Natural killer cell (primary cell): ENCODE measurements at regions not wholly inside any gene's neighbourhood (a gene's known extent, or its start where the extent isn't known, plus 50 kb on each side); places are given as distances from the start of the nearest gene placed in this dataset.

ENCODE experiments used
- ATAC-seq, 3 donors: fragments of 150-1000 bp in 2 of 3; fragments of 200-7000 bp in 1 of 3; cut with Tn5 transposase; 1 replicate in 1 of 3; 2 replicates in 2 of 3; pipeline ENCODE4 v1.10.0; 2021; ENCODE audit warnings: mild to moderate bottlenecking in 2 of 3, moderate library complexity in 2 of 3
- DNase-seq, 2 donors: peaks; one replicate each; pipeline versions ENCODE4 v3.0.0 to v3.0.0-alpha.2; 2013 to 2021; ENCODE audit warnings: mixed read lengths in 1 of 2
- H3K27ac ChIP-seq: one replicate; pipeline ENCODE4 v1.5.1; 2013; ENCODE audit warnings: mild to moderate bottlenecking, low read length
- H3K27me3 ChIP-seq: one replicate; pipeline ENCODE4 v1.6.1; 2013; ENCODE audit warnings: low read length; ENCODE audit not compliant: control insufficient read depth, insufficient read depth
- H3K36me3 ChIP-seq: one replicate; pipeline ENCODE4 v1.6.1; 2013; ENCODE audit warnings: low read length; ENCODE audit not compliant: control insufficient read depth, insufficient read depth
- H3K4me1 ChIP-seq: one replicate; pipeline ENCODE4 v1.6.1; 2013; ENCODE audit warnings: low read length; ENCODE audit not compliant: control insufficient read depth, insufficient read depth
- H3K4me3 ChIP-seq: one replicate; pipeline ENCODE4 v1.5.1; 2013; ENCODE audit warnings: low read length
- H3K9me3 ChIP-seq: one replicate; pipeline ENCODE4 v1.6.1; 2013; ENCODE audit warnings: low read length; ENCODE audit not compliant: control insufficient read depth, insufficient read depth
- H3K27ac Mint-ChIP-seq, 2 donors: one replicate each; pipeline ENCODE4 v1.8.0; 2022; ENCODE audit warnings: mild to moderate bottlenecking in 2 of 2, mixed read lengths in 2 of 2, moderate library complexity in 1 of 2
- H3K27me3 Mint-ChIP-seq, 2 donors: one replicate each; pipeline ENCODE4 v1.8.0; 2022; ENCODE audit warnings: low read depth in 2 of 2, mixed read lengths in 2 of 2
- H3K36me3 Mint-ChIP-seq: one replicate; pipeline ENCODE4 v1.8.0; 2022; ENCODE audit warnings: mixed read lengths
- H3K4me1 Mint-ChIP-seq, 2 donors: one replicate each; pipeline ENCODE4 v1.8.0; 2022; ENCODE audit warnings: mixed read lengths in 2 of 2
- H3K4me3 Mint-ChIP-seq: one replicate; pipeline ENCODE4 v1.8.0; 2022; ENCODE audit warnings: mild to moderate bottlenecking, moderate library complexity, mixed read lengths
- H3K9me3 Mint-ChIP-seq, 2 donors: one replicate each; pipeline ENCODE4 v1.8.0; 2022; ENCODE audit warnings: mixed read lengths in 2 of 2
- CTCF ChIP-seq: fragments of 200-600 bp; IDR thresholded peaks from one replicate; pipeline ENCODE4 v1.8.0; 2022; ENCODE audit warnings: antibody characterized with exemption
- WGBS: methylation state at CpG from one replicate; pipeline ENCODE4 v1.1.7; 2013; ENCODE audit warnings: missing lambda C conversion rate; ENCODE audit not compliant: insufficient coverage; 5-methylcytosine and 5-hydroxymethylcytosine counted together
- intact Hi-C: fragments of 100-400 bp; cut with micrococcal nuclease; formaldehyde crosslinking; loops from one replicate; pipeline ENCODE4 v1.14.2; 2022

- intact Hi-C loops = no loop called here
- no peak for DNase-seq
- H3K4me3 ChIP-seq = no peak overlapping the region
- peaks cover 1 to 2% of the 10 kb centered on the region in 2 donors for H3K9me3 Mint-ChIP-seq
- H3K4me1 Mint-ChIP-seq = no peaks in the 10 kb centered on the region
- 89% methylated on average over 5 of the region's 5 CpGs for WGBS
- no peak overlapping the region for H3K27ac ChIP-seq
- no peaks in the 10 kb centered on the region for H3K36me3 ChIP-seq
- no peaks in the 10 kb centered on the region for H3K27me3 Mint-ChIP-seq
- no peak overlapping the region for H3K27ac Mint-ChIP-seq
- ATAC-seq = no peak
- TF ChIP-seq CTCF = no peak
- H3K9me3 ChIP-seq = no peaks in the 10 kb centered on the region
- no peaks in the 10 kb centered on the region for H3K4me1 ChIP-seq
- no peaks in the 10 kb centered on the region for H3K27me3 ChIP-seq
- no peak overlapping the region for H3K4me3 Mint-ChIP-seq
- no peaks in the 10 kb centered on the region for H3K36me3 Mint-ChIP-seq
Observed at GRCh38 chr2:5990086-5990485, 297.9 kb downstream of the SOX11 start.

- DNase-seq (no peak), ATAC-seq (no peak)
- Mint-ChIP-seq H3K36me3 (no peaks in the 10 kb centered on the region), H3K9me3 (peaks cover 10 to 12% of the 10 kb centered on the region in 2 donors), H3K4me1 (no peaks in the 10 kb centered on the region), H3K4me3 (no peak overlapping the region), H3K27ac (no peak overlapping the region), H3K27me3 (no peaks in the 10 kb centered on the region)
- Histone ChIP-seq H3K4me1 (no peaks in the 10 kb centered on the region), H3K9me3 (no peaks in the 10 kb centered on the region), H3K27ac (no peak overlapping the region), H3K4me3 (no peak overlapping the region), H3K36me3 (no peaks in the 10 kb centered on the region), H3K27me3 (no peaks in the 10 kb centered on the region)
- TF ChIP-seq CTCF = no peak
- 84% methylated on average over 8 of the region's 8 CpGs for WGBS
- intact Hi-C loops = no loop called here
Observed at GRCh38 chr2:5991305-5991968, 299.3 kb downstream of the SOX11 start.

GRCh38 chr2:5995832-5996231 is 303.6 kb downstream of the SOX11 start:
- H3K9me3 ChIP-seq = no peaks in the 10 kb centered on the region
- Mint-ChIP-seq H3K27ac (no peak overlapping the region), H3K4me3 (no peak overlapping the region), H3K36me3 (no peaks in the 10 kb centered on the region), H3K27me3 (no peaks in the 10 kb centered on the region), H3K4me1 (no peaks in the 10 kb centered on the region), H3K9me3 (peaks cover 9 to 12% of the 10 kb centered on the region in 2 donors)
- no peak overlapping the region for H3K27ac ChIP-seq
- no peaks in the 10 kb centered on the region for H3K27me3 ChIP-seq
- no peak for TF ChIP-seq CTCF
- H3K4me1 ChIP-seq = no peaks in the 10 kb centered on the region
- no peaks in the 10 kb centered on the region for H3K36me3 ChIP-seq
- WGBS = 60% methylated on average over 1 of the region's 1 CpG
- no peak overlapping the region for H3K4me3 ChIP-seq
- ATAC-seq (no peak), DNase-seq (no peak)
- intact Hi-C loops = no loop called here

GRCh38 chr2:6008186-6008585 is 316.0 kb downstream of the SOX11 start:
- TF ChIP-seq CTCF = no peak
- H3K4me1 Mint-ChIP-seq = no peaks in the 10 kb centered on the region
- intact Hi-C loops = no loop called here
- no peaks in the 10 kb centered on the region for H3K36me3 ChIP-seq
- H3K36me3 Mint-ChIP-seq = no peaks in the 10 kb centered on the region
- no peak for ATAC-seq
- 82% methylated on average over 2 of the region's 2 CpGs for WGBS
- no peak overlapping the region for H3K4me3 Mint-ChIP-seq
- DNase-seq = no peak
- no peaks in the 10 kb centered on the region for H3K27me3 ChIP-seq
- no peaks in the 10 kb centered on the region for H3K27me3 Mint-ChIP-seq
- H3K9me3 Mint-ChIP-seq = peaks cover 6 to 13% of the 10 kb centered on the region in 2 donors
- no peak overlapping the region for H3K4me3 ChIP-seq
- no peak overlapping the region for H3K27ac Mint-ChIP-seq
- no peaks in the 10 kb centered on the region for H3K9me3 ChIP-seq
- no peaks in the 10 kb centered on the region for H3K4me1 ChIP-seq
- no peak overlapping the region for H3K27ac ChIP-seq
